RWPE1 (cell line): ENCODE measurements at regions not wholly inside any gene's neighbourhood (a gene's known extent, or its start where the extent isn't known, plus 50 kb on each side); places are given as distances from the start of the nearest gene placed in this dataset.
"Not testable (repeated sequence)": the region's sequence is repeated elsewhere in the genome, so short reads cannot be mapped to it uniquely, and the experiment has no call there.

Source experiments
- CTCF ChIA-PET: fragments of 350-600 bp; sonication (Branson Sonifier 250); formaldehyde crosslinking; extraction: SDS; loops from one replicate; lab custom pipeline; 2021; lab: Yijun Ruan, JAX
- POLR2A ChIA-PET: fragments of 400-600 bp; formaldehyde crosslinking; extraction: SDS; loops from one replicate; lab custom pipeline; 2020; ENCODE audit warnings: antibody characterized with exemption; ENCODE audit not compliant: low non-redundant PET; lab: Yijun Ruan, JAX
- DNase-seq: peaks from one replicate; pipeline ENCODE4 v3.0.0; 2012; ENCODE audit warnings: low spot score
- H3K27ac ChIP-seq: fragments of 450-650 bp; 2 replicates; pipeline ENCODE4 v1.5.1; 2017

- CTCF ChIA-PET, DNase-seq, POLR2A ChIA-PET, H3K27ac ChIP-seq: not testable (repeated sequence)
Measured at GRCh38 chr2:111267038-111267437, 146.3 kb downstream of the BCL2L11 start.

DNA sequence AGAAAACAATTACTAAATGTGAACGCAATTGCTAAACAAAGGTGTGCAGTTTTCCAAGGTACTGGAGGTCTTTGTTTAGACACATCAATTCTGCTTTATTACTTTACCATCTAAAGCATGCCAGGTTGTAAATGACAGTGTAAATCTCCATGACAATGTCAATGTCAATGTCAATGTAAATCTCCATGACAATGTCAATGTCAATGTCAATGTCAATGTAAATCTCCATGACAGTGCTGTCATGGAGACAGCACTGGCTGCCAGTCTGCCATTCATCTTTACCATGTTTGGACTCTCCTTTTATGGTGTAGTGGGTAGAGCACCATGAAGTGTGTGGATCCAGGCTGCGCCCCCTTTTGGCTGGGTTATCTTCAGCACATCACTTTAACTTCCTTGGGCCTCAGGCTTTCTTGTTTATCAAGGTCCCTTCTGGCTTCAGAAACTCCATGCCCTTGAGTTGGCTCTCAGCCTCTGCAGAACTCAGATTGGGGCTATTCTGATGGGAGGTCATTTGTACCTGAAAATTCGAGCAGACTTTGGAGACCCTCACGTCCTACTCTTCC lies 149.1 kb downstream of the BCL2L11 start:
- H3K27ac ChIP-seq, CTCF ChIA-PET, POLR2A ChIA-PET, DNase-seq: not testable (repeated sequence)

- POLR2A ChIA-PET: not testable (repeated sequence)
Measured at GRCh38 chr2:111270569-111270968, 149.9 kb downstream of the BCL2L11 start.

DNA sequence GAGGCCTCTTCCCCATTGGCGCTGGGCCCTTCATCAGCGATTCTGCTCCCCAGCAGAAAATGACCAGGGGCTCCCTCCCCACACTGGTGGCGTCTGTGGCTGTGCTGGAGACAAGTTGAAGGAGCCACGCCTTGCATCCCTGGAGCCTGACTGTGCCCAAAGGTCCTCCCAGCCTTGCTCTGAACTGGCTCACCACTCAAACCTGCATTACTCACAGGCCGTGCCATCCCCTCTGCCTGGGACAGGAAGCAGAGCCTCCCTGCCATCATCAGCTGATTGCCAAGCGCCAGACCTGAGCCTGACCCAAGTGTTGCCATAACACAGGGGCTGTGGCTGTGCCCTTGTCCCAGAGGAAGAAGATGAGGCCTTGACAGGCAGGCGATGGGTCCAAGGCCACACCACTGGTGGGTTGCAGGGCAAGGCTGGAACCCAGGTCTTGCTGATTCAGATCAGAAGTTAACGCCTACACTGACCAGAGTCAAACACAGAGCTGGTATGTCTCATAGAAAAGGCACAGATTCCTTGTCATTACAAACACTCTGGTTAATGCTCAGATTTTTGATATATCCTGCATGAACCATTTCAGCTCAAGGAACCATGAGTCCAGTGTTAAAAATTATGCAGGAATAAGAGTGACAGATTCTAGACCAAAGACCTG lies 151.1 kb downstream of the BCL2L11 start:
- CTCF ChIA-PET, DNase-seq, H3K27ac ChIP-seq, POLR2A ChIA-PET: not testable (repeated sequence)

More at GRCh38 chr2:111270569-111270968, 149.9 kb downstream of the BCL2L11 start:
- H3K27ac ChIP-seq, DNase-seq, CTCF ChIA-PET: not testable (repeated sequence)

GRCh38 chr2:111273007-111273406 lies 152.3 kb downstream of the BCL2L11 start:
- CTCF ChIA-PET, POLR2A ChIA-PET: not testable (repeated sequence)

GRCh38 chr2:111275047-111275853 lies 154.5 kb downstream of the BCL2L11 start:
- H3K27ac ChIP-seq, DNase-seq, CTCF ChIA-PET, POLR2A ChIA-PET: not testable (repeated sequence)

More at GRCh38 chr2:111273007-111273406, 152.3 kb downstream of the BCL2L11 start:
- not testable (repeated sequence) for DNase-seq, H3K27ac ChIP-seq

DNA sequence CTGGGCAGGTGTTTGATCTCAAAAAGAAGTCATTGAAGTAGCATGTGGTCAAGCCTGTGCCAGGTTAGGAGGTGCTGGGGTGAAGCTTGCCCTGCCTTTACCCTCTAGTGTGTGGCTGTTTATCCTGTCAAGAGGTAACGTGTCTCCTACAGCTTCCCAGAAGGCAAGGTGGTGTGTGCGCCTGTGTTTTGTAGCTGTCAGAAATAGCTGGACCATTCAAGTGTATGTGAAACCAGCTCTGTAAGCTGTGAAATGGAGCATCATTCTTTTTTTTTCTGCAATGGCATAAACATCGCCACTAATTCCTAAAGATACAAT lies 155.1 kb downstream of the BCL2L11 start:
- DNase-seq, POLR2A ChIA-PET, CTCF ChIA-PET, H3K27ac ChIP-seq: not testable (repeated sequence)

DNA sequence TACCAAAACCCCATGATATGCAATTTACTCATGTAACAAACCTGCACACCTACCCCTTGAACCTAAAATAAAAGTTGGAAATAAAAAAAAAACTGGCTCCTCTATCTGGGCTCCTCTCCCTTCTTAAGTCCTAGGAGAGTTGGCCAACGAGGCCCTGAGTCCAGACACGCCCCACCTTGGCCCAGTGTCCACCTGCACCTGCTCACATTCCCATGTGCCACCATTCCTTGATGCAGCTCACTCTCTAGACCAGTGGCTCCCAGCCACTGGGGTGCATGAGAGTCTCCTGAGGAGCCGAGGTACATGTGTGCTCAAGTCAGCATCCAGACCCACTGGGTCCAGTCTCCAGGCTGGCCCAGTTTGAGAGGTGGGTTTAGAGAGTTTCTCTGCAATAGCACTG lies 157.4 kb downstream of the BCL2L11 start:
- CTCF ChIA-PET, H3K27ac ChIP-seq, POLR2A ChIA-PET: not testable (repeated sequence)

GRCh38 chr2:111280709-111281286 lies 160.1 kb downstream of the BCL2L11 start:
- CTCF ChIA-PET, DNase-seq, H3K27ac ChIP-seq, POLR2A ChIA-PET: not testable (repeated sequence)

More for the DNA sequence above, 157.4 kb downstream of the BCL2L11 start:
- DNase-seq: not testable (repeated sequence)

DNA sequence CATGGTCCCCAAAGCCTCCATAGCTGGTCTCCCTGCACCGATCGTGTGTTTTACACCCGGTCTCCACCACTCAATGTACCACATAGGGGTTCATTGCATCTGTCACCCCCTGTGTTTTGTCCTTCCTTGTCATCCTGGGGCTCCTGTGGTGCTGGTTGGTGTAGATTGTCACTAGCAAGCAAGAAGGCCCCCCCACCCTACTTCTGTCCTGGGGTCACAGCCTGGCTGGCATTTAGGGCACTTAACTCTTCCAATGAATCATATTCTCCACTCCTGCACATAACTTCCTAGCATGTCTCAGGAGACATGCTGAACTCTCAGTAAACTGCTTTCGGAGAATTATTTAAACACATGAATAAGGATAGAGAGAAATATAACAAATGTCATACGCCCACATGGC lies 161.4 kb downstream of the BCL2L11 start:
- H3K27ac ChIP-seq, DNase-seq, POLR2A ChIA-PET, CTCF ChIA-PET: not testable (repeated sequence)

GRCh38 chr2:111287646-111288568 lies 167.2 kb downstream of the BCL2L11 start:
- H3K27ac ChIP-seq, CTCF ChIA-PET, POLR2A ChIA-PET: not testable (repeated sequence)
- DNase-seq: peak; percentile 51

DNA sequence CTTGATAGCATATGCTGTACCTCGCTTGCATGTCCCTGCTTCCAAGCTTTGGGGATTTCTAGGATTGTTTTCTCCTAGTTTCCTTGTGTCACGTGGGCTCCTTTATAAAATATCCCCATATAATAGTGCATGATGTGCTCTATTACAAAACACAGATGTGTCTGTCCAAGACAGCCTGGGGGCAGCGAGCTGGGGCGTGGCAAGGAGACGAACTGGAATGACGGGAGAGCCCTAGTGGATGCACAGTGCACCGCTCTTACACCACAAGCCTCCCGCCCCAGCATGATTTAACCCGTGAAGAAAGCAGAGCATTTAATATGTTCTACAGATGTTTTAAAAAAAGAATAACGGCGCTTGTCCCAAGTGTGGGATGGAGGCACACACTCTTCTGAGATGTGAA lies 169.7 kb downstream of the BCL2L11 start:
- DNase-seq, H3K27ac ChIP-seq, POLR2A ChIA-PET, CTCF ChIA-PET: not testable (repeated sequence)

DNA sequence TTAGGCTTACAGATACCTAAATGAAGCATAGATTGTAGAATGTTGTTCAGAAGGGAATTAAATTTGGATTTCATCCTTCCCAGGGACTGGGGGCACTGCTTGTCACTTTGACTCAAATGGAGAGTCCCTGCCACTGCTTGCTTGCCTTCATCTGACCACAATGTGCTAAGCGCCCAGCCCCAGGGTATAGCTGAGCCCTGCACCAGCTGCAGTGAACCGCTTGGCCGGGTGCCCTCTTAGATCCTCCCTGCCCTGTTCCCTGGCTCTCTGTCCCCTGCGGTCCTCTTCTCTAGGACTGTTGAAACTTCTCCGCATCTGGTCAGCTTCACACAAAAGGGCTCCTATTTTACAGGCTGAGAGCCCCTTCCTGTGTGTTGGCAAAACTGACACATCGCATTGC lies 170.9 kb downstream of the BCL2L11 start:
- H3K27ac ChIP-seq, POLR2A ChIA-PET, CTCF ChIA-PET, DNase-seq: not testable (repeated sequence)

DNA sequence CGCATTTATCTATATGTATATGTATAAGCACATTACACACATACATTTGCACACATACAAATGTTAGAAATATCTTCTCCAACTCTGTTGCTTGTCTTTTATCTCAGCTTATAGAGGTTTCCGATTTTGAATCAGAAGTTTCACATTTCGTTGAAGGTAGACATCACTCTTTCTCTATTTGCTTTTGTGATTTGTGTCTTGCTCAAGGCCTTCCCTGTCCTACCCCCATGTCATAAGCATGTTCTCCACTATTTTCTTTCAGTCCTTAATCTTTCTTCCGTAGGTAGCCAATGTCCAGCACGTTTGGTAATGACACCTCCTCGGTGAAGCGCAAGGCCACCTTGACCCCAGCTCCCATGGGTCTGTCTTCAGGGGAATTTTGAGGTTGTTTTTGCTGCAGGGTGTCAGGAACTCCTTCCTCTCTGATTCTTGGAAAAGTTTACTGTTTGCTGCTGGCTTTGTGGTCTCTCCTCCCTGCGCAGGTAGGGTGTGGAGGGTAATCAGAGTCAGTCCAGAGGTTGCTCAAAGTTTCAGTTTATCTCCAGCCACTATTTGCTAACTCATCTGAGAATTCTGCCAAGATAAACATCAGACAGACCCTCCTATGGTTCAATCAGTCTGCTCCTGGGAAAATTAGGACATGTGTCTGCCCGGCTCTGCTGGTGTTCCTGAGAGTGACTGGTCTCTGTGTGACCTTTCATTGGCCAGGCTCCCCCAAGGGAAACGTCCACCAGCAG lies 171.7 kb downstream of the BCL2L11 start:
- H3K27ac ChIP-seq, POLR2A ChIA-PET, DNase-seq, CTCF ChIA-PET: not testable (repeated sequence)

GRCh38 chr2:111294699-111295098 lies 174.0 kb downstream of the BCL2L11 start:
- DNase-seq, CTCF ChIA-PET, POLR2A ChIA-PET, H3K27ac ChIP-seq: not testable (repeated sequence)
